Urinary bladder (tissue), 3 donors: ENCODE measurements at regions not wholly inside any gene's neighbourhood (a gene's known extent, or its start where the extent isn't known, plus 50 kb on each side); places are given as distances from the start of the nearest gene placed in this dataset.
"Not testable (repeated sequence)": the region's sequence is repeated elsewhere in the genome, so short reads cannot be mapped to it uniquely, and the experiment has no call there.

Source experiments
- DNase-seq: peaks from one replicate; pipeline ENCODE4 v3.0.0-alpha.2; 2015; ENCODE audit errors: extremely low spot score
- H3K27ac ChIP-seq: one replicate; pipeline ENCODE4 v1.5.1; 2013; ENCODE audit warnings: low read depth, mild to moderate bottlenecking, moderate library complexity
- H3K36me3 ChIP-seq: one replicate; pipeline ENCODE4 v1.6.1; 2013; ENCODE audit warnings: mild to moderate bottlenecking, moderate library complexity; ENCODE audit not compliant: insufficient read depth
- H3K4me1 ChIP-seq: one replicate; pipeline ENCODE4 v1.6.1; 2013; ENCODE audit warnings: mild to moderate bottlenecking, moderate library complexity; ENCODE audit not compliant: insufficient read depth
- H3K4me3 ChIP-seq: one replicate; pipeline ENCODE4 v1.5.1; 2013; ENCODE audit warnings: low read depth, low read length
- WGBS: extraction: QIAGEN DNeasy Blood & Tissue Kit; methylation state at CpG from one replicate; pipeline ENCODE4 v1.1.7; 2013; 5-methylcytosine and 5-hydroxymethylcytosine counted together
- donor health status: healthy with polysubstance abuse.
- donor health status: healthy.

- WGBS = 62% methylated on average over 1 of the region's 1 CpG
- not testable (repeated sequence) for H3K27ac ChIP-seq, DNase-seq
These were observed 171.5 kb downstream of the CRLF3 start for GRCh38 chr17:30653038-30653437.

GRCh38 chr17:30650149-30650548, 172.9 kb downstream of the GOSR1 start:
- H3K4me3 ChIP-seq, H3K36me3 ChIP-seq, DNase-seq, H3K27ac ChIP-seq, H3K4me1 ChIP-seq: not testable (repeated sequence)
- WGBS = 60% methylated on average over 6 of the region's 7 CpGs

More at GRCh38 chr17:30653038-30653437, 171.5 kb downstream of the CRLF3 start:
- H3K4me3 ChIP-seq, H3K36me3 ChIP-seq, H3K4me1 ChIP-seq: not testable (repeated sequence)

- not testable (repeated sequence) for H3K27ac ChIP-seq, H3K36me3 ChIP-seq, H3K4me3 ChIP-seq, DNase-seq, H3K4me1 ChIP-seq
- 89% methylated on average over 7 of the region's 7 CpGs for WGBS
These were observed 170.9 kb downstream of the GOSR1 start for GRCh38 chr17:30648015-30648620.

- not testable (repeated sequence) for H3K27ac ChIP-seq, DNase-seq, H3K4me3 ChIP-seq, H3K4me1 ChIP-seq, H3K36me3 ChIP-seq
- WGBS = 20% methylated on average over 7 of the region's 7 CpGs
These were observed 168.7 kb downstream of the GOSR1 start for GRCh38 chr17:30645875-30646274.

GRCh38 chr17:30644713-30645112, 167.5 kb downstream of the GOSR1 start:
- H3K4me3 ChIP-seq = not testable (repeated sequence)
- 35% methylated on average over 4 of the region's 8 CpGs for WGBS

GRCh38 chr17:30644287-30644686, 167.1 kb downstream of the GOSR1 start:
- not testable (repeated sequence) for DNase-seq, H3K4me3 ChIP-seq, H3K36me3 ChIP-seq, H3K27ac ChIP-seq, H3K4me1 ChIP-seq
- WGBS = 84% methylated on average over 7 of the region's 9 CpGs

More at GRCh38 chr17:30644713-30645112, 167.5 kb downstream of the GOSR1 start:
- not testable (repeated sequence) for H3K36me3 ChIP-seq, DNase-seq, H3K4me1 ChIP-seq, H3K27ac ChIP-seq

- WGBS = 93% methylated on average over 6 of the region's 7 CpGs
These were observed 164.2 kb downstream of the GOSR1 start for GRCh38 chr17:30641428-30641827.

GRCh38 chr17:30639391-30639790, 162.2 kb downstream of the GOSR1 start:
- H3K36me3 ChIP-seq = not testable (repeated sequence)

More at GRCh38 chr17:30641428-30641827, 164.2 kb downstream of the GOSR1 start:
- H3K4me3 ChIP-seq, H3K36me3 ChIP-seq, DNase-seq, H3K27ac ChIP-seq, H3K4me1 ChIP-seq: not testable (repeated sequence)

GRCh38 chr17:30638968-30639367, 161.8 kb downstream of the GOSR1 start:
- H3K27ac ChIP-seq, H3K4me1 ChIP-seq, DNase-seq, H3K4me3 ChIP-seq, H3K36me3 ChIP-seq: not testable (repeated sequence)
- WGBS = 91% methylated on average over 3 of the region's 4 CpGs

More at GRCh38 chr17:30639391-30639790, 162.2 kb downstream of the GOSR1 start:
- not testable (repeated sequence) for H3K4me1 ChIP-seq, H3K27ac ChIP-seq, DNase-seq, H3K4me3 ChIP-seq
- WGBS = 90% methylated on average over 3 of the region's 4 CpGs

GRCh38 chr17:30631651-30632050, 154.4 kb downstream of the GOSR1 start:
- 95% methylated on average over 6 of the region's 6 CpGs for WGBS
- H3K27ac ChIP-seq, H3K4me1 ChIP-seq, H3K4me3 ChIP-seq, H3K36me3 ChIP-seq, DNase-seq: not testable (repeated sequence)

GRCh38 chr17:30625380-30625779, 148.2 kb downstream of the GOSR1 start:
- not testable (repeated sequence) for DNase-seq
- WGBS = 96% methylated on average over 11 of the region's 18 CpGs

GRCh38 chr17:30624180-30624579, 147.0 kb downstream of the GOSR1 start:
- not testable (repeated sequence) for H3K27ac ChIP-seq, H3K36me3 ChIP-seq, H3K4me3 ChIP-seq, H3K4me1 ChIP-seq, DNase-seq
- 96% methylated on average over 16 of the region's 16 CpGs for WGBS

More at GRCh38 chr17:30625380-30625779, 148.2 kb downstream of the GOSR1 start:
- not testable (repeated sequence) for H3K36me3 ChIP-seq, H3K4me1 ChIP-seq, H3K4me3 ChIP-seq, H3K27ac ChIP-seq

- not testable (repeated sequence) for DNase-seq, H3K36me3 ChIP-seq, H3K4me3 ChIP-seq, H3K27ac ChIP-seq, H3K4me1 ChIP-seq
- WGBS = 42% methylated on average over 2 of the region's 3 CpGs
These were observed 132.5 kb downstream of the GOSR1 start for GRCh38 chr17:30609682-30610081.

- DNase-seq = no peak
These were observed 128.3 kb downstream of the GOSR1 start for GRCh38 chr17:30605523-30605922.

More at GRCh38 chr17:30605523-30605922, 128.3 kb downstream of the GOSR1 start:
- no peak overlapping the region for H3K27ac ChIP-seq
- no peaks in the 10 kb centered on the region for H3K36me3 ChIP-seq
- no peak overlapping the region for H3K4me3 ChIP-seq
- no peaks in the 10 kb centered on the region for H3K4me1 ChIP-seq
- 94% methylated on average over 4 of the region's 4 CpGs for WGBS
